ENCODE measurements at regions not wholly inside any gene's neighbourhood (a gene's known extent, or its start where the extent isn't known, plus 50 kb on each side); places are given as distances from the start of the nearest gene placed in this dataset.

- no peaks in the 10 kb centered on the region for H3K36me3 ChIP-seq (replicated peaks; ENCODE audit: insufficient read depth, low read depth)
- H3K9me2 ChIP-seq (replicated peaks; ENCODE audit: insufficient read depth), result no peaks in the 10 kb centered on the region
- 68% methylated on average over 5 of the region's 5 CpGs for whole genome bisulfite sequencing (ENCODE audit: low lambda C conversion rate, missing lambda C conversion rate)
- H3K27ac ChIP-seq, result no peak overlapping the region
- H3K79me2 ChIP-seq, result no peaks in the 10 kb centered on the region
- no peak overlapping the region for H3K4me2 ChIP-seq
- no peaks in the 10 kb centered on the region for H4K20me1 ChIP-seq (ENCODE audit: insufficient read depth, poor library complexity, severe bottlenecking)
- DNase-seq (ENCODE audit: low spot score), result no peak
- H3K4me1 ChIP-seq (ENCODE audit: insufficient read depth), result no peaks in the 10 kb centered on the region
- H2AFZ ChIP-seq, result no peak overlapping the region
- H3K27me3 ChIP-seq, result no peaks in the 10 kb centered on the region
- TF ChIP-seq EZH2phosphoT487 (IDR thresholded peaks at IDR 0.05; ENCODE audit: low read depth, severe bottlenecking, unreplicated experiment) (no peak), EZH2 (IDR thresholded peaks at IDR 0.05; ENCODE audit: borderline replicate concordance) (no peak), CTCF (IDR thresholded peaks at IDR 0.05; ENCODE audit: poor library complexity) (no peak)
- H3K9me3 ChIP-seq (ENCODE audit: low read depth), result no peaks in the 10 kb centered on the region
- H3K4me3 ChIP-seq, result no peak overlapping the region
Observed at GRCh38 chr14:23816371-23816770, 137.2 kb upstream of the DHRS4 start.

GRCh38 chr14:23817164-23817767 is 136.3 kb upstream of the DHRS4 start:
- Histone ChIP-seq H3K27me3 (no peaks in the 10 kb centered on the region), H3K36me3 (replicated peaks; ENCODE audit: insufficient read depth, low read depth) (no peaks in the 10 kb centered on the region), H3K27ac (no peak overlapping the region), H3K9me2 (replicated peaks; ENCODE audit: insufficient read depth) (no peaks in the 10 kb centered on the region), H3K4me2 (no peak overlapping the region), H2AFZ (no peak overlapping the region), H4K20me1 (ENCODE audit: insufficient read depth, poor library complexity, severe bottlenecking) (no peaks in the 10 kb centered on the region), H3K9me3 (ENCODE audit: low read depth) (no peaks in the 10 kb centered on the region), H3K79me2 (no peaks in the 10 kb centered on the region), H3K4me1 (ENCODE audit: insufficient read depth) (no peaks in the 10 kb centered on the region), H3K4me3 (no peak overlapping the region)
- WGBS (ENCODE audit: low lambda C conversion rate, missing lambda C conversion rate), result 43% methylated on average over 4 of the region's 4 CpGs
- DNase-seq (ENCODE audit: low spot score), result no peak
- no peak for TF ChIP-seq EZH2 (IDR thresholded peaks at IDR 0.05; ENCODE audit: borderline replicate concordance)
- no peak for TF ChIP-seq CTCF (IDR thresholded peaks at IDR 0.05; ENCODE audit: poor library complexity)
- no peak for TF ChIP-seq EZH2phosphoT487 (IDR thresholded peaks at IDR 0.05; ENCODE audit: low read depth, severe bottlenecking, unreplicated experiment)

GRCh38 chr14:23827100-23827892 is 126.3 kb upstream of the DHRS4 start:
- Histone ChIP-seq H3K4me2 (no peak overlapping the region), H3K36me3 (replicated peaks; ENCODE audit: insufficient read depth, low read depth) (no peaks in the 10 kb centered on the region), H2AFZ (no peak overlapping the region), H3K9me2 (replicated peaks; ENCODE audit: insufficient read depth) (no peaks in the 10 kb centered on the region), H3K27me3 (no peaks in the 10 kb centered on the region), H3K4me3 (no peak overlapping the region), H4K20me1 (ENCODE audit: insufficient read depth, poor library complexity, severe bottlenecking) (no peaks in the 10 kb centered on the region), H3K4me1 (ENCODE audit: insufficient read depth) (no peaks in the 10 kb centered on the region), H3K9me3 (ENCODE audit: low read depth) (no peaks in the 10 kb centered on the region), H3K27ac (no peak overlapping the region), H3K79me2 (no peaks in the 10 kb centered on the region)
- no peak for DNase-seq (ENCODE audit: low spot score)
- WGBS (ENCODE audit: low lambda C conversion rate, missing lambda C conversion rate), result 68% methylated on average over 13 of the region's 13 CpGs
- TF ChIP-seq EZH2 (IDR thresholded peaks at IDR 0.05; ENCODE audit: borderline replicate concordance) (no peak), CTCF (IDR thresholded peaks at IDR 0.05; ENCODE audit: poor library complexity) (no peak), EZH2phosphoT487 (IDR thresholded peaks at IDR 0.05; ENCODE audit: low read depth, severe bottlenecking, unreplicated experiment) (no peak)
